Endothelial cell (in vitro differentiated cells): ENCODE measurements at regions not wholly inside any gene's neighbourhood (a gene's known extent, or its start where the extent isn't known, plus 50 kb on each side); places are given as distances from the start of the nearest gene placed in this dataset.

Experiments used
- DNase-seq: peaks from one replicate; pipeline ENCODE4 v3.0.0; 2021; ENCODE audit warnings: low spot score
- H3K27ac Mint-ChIP-seq: one replicate; pipeline ENCODE4 v1.8.0; 2021; ENCODE audit warnings: mixed read lengths, inconsistent platforms; ENCODE audit not compliant: unreplicated experiment
- H3K27me3 Mint-ChIP-seq: one replicate; pipeline ENCODE4 v1.8.0; 2021; ENCODE audit warnings: mild to moderate bottlenecking, moderate library complexity, mixed read lengths, inconsistent platforms; ENCODE audit not compliant: unreplicated experiment
- H3K36me3 Mint-ChIP-seq: one replicate; pipeline ENCODE4 v1.8.0; 2021; ENCODE audit warnings: mild to moderate bottlenecking, low read depth, mixed read lengths, inconsistent platforms; ENCODE audit not compliant: unreplicated experiment
- H3K4me1 Mint-ChIP-seq: one replicate; pipeline ENCODE4 v1.8.0; 2021; ENCODE audit warnings: mild to moderate bottlenecking, mixed read lengths, inconsistent platforms; ENCODE audit not compliant: unreplicated experiment
- H3K4me3 Mint-ChIP-seq: one replicate; pipeline ENCODE4 v1.8.0; 2021; ENCODE audit warnings: mild to moderate bottlenecking, mixed read lengths, inconsistent platforms; ENCODE audit not compliant: unreplicated experiment
- H3K9me3 Mint-ChIP-seq: one replicate; pipeline ENCODE4 v1.8.0; 2021; ENCODE audit warnings: mixed read lengths, inconsistent platforms; ENCODE audit not compliant: unreplicated experiment
- CTCF ChIP-seq: fragments of 200-600 bp; sonication (generic); IDR thresholded peaks from one replicate; pipeline ENCODE4 v1.5.0; 2021; ENCODE audit warnings: antibody characterized with exemption; ENCODE audit not compliant: unreplicated experiment

GRCh38 chr3:36312351-36312750 is 68.0 kb upstream of the STAC start:
- Mint-ChIP-seq H3K9me3 (no peaks in the 10 kb centered on the region), H3K27me3 (no peaks in the 10 kb centered on the region), H3K4me3 (no peak overlapping the region), H3K4me1 (no peaks in the 10 kb centered on the region), H3K36me3 (no peaks in the 10 kb centered on the region), H3K27ac (no peak overlapping the region)
- TF ChIP-seq CTCF: no peak
- no peak for DNase-seq

- DNase-seq: no peak
- Mint-ChIP-seq H3K27ac (no peak overlapping the region), H3K27me3 (no peaks in the 10 kb centered on the region), H3K9me3 (no peaks in the 10 kb centered on the region), H3K4me3 (no peak overlapping the region), H3K4me1 (no peaks in the 10 kb centered on the region), H3K36me3 (no peaks in the 10 kb centered on the region)
- TF ChIP-seq CTCF: no peak
Measured at GRCh38 chr3:36317915-36318314, 62.4 kb upstream of the STAC start.

GRCh38 chr3:36318621-36319200 is 61.6 kb upstream of the STAC start:
- Mint-ChIP-seq H3K4me3 (no peak overlapping the region), H3K9me3 (no peaks in the 10 kb centered on the region), H3K4me1 (no peaks in the 10 kb centered on the region), H3K27ac (no peak overlapping the region), H3K36me3 (no peaks in the 10 kb centered on the region), H3K27me3 (no peaks in the 10 kb centered on the region)
- no peak for TF ChIP-seq CTCF
- DNase-seq: no peak

GRCh38 chr3:36319680-36320079 is 60.6 kb upstream of the STAC start:
- no peaks in the 10 kb centered on the region for H3K4me1 Mint-ChIP-seq
- no peak for TF ChIP-seq CTCF
- no peak for DNase-seq
- H3K9me3 Mint-ChIP-seq: no peaks in the 10 kb centered on the region
- no peaks in the 10 kb centered on the region for H3K36me3 Mint-ChIP-seq
- no peak overlapping the region for H3K27ac Mint-ChIP-seq
- H3K4me3 Mint-ChIP-seq: no peak overlapping the region
- no peaks in the 10 kb centered on the region for H3K27me3 Mint-ChIP-seq
